ENCODE measurements at regions not wholly inside any gene's neighbourhood (a gene's known extent, or its start where the extent isn't known, plus 50 kb on each side); places are given as distances from the start of the nearest gene placed in this dataset.

GRCh38 chr15:69990566-69991421 lies 106.9 kb downstream of the TLE3 start:
- 0 out of 2 replicates have a peak, but pooled peaks cover 3% of the 10 kb centered on the region for H3K27me3 ChIP-seq (ENCODE audit: control insufficient read depth, insufficient read depth, low read length)
- H3K27ac ChIP-seq (ENCODE audit: low read depth, low read length) = no peak overlapping the region
- H3K9ac ChIP-seq (ENCODE audit: low read length) = no peak overlapping the region
- H3K4me3 ChIP-seq (ENCODE audit: low read depth, low read length) = no peak overlapping the region
- peaks cover 24% of the 10 kb centered on the region for H3K4me1 ChIP-seq (ENCODE audit: control insufficient read depth, insufficient read depth, low read length)
- H3K9me3 ChIP-seq (ENCODE audit: control insufficient read depth, insufficient read depth, low read depth, low read length) = no peaks in the 10 kb centered on the region
- no peaks in the 10 kb centered on the region for H3K36me3 ChIP-seq (ENCODE audit: control insufficient read depth, insufficient read depth, low read length)

GRCh38 chr15:69991551-69991980 lies 106.2 kb downstream of the TLE3 start:
- 0 out of 2 replicates have a peak, but pooled peaks cover 3% of the 10 kb centered on the region for H3K27me3 ChIP-seq (ENCODE audit: control insufficient read depth, insufficient read depth, low read length)
- H3K4me3 ChIP-seq (ENCODE audit: low read depth, low read length) = no peak overlapping the region
- H3K9ac ChIP-seq (ENCODE audit: low read length) = no peak overlapping the region
- H3K27ac ChIP-seq (ENCODE audit: low read depth, low read length) = no peak overlapping the region
- peaks cover 26% of the 10 kb centered on the region for H3K4me1 ChIP-seq (ENCODE audit: control insufficient read depth, insufficient read depth, low read length)
- H3K36me3 ChIP-seq (ENCODE audit: control insufficient read depth, insufficient read depth, low read length) = no peaks in the 10 kb centered on the region
- H3K9me3 ChIP-seq (ENCODE audit: control insufficient read depth, insufficient read depth, low read depth, low read length) = no peaks in the 10 kb centered on the region

GRCh38 chr15:69992348-69992747 lies 105.4 kb downstream of the TLE3 start:
- H3K36me3 ChIP-seq (ENCODE audit: control insufficient read depth, insufficient read depth, low read length) = no peaks in the 10 kb centered on the region
- H3K4me3 ChIP-seq (ENCODE audit: low read depth, low read length) = no peak overlapping the region
- H3K9ac ChIP-seq (ENCODE audit: low read length) = no peak overlapping the region
- no peak overlapping the region for H3K27ac ChIP-seq (ENCODE audit: low read depth, low read length)
- no peaks in the 10 kb centered on the region for H3K9me3 ChIP-seq (ENCODE audit: control insufficient read depth, insufficient read depth, low read depth, low read length)
- H3K4me1 ChIP-seq (ENCODE audit: control insufficient read depth, insufficient read depth, low read length) = peaks cover 26% of the 10 kb centered on the region
- H3K27me3 ChIP-seq (ENCODE audit: control insufficient read depth, insufficient read depth, low read length) = no peaks in the 10 kb centered on the region

- Histone ChIP-seq H3K27me3 (ENCODE audit: control insufficient read depth, insufficient read depth, low read length) (no peaks in the 10 kb centered on the region), H3K4me1 (ENCODE audit: control insufficient read depth, insufficient read depth, low read length) (peaks cover 20% of the 10 kb centered on the region), H3K4me3 (ENCODE audit: low read depth, low read length) (no peak overlapping the region), H3K36me3 (ENCODE audit: control insufficient read depth, insufficient read depth, low read length) (no peaks in the 10 kb centered on the region), H3K9me3 (ENCODE audit: control insufficient read depth, insufficient read depth, low read depth, low read length) (no peaks in the 10 kb centered on the region), H3K27ac (ENCODE audit: low read depth, low read length) (no peak overlapping the region), H3K9ac (ENCODE audit: low read length) (no peak overlapping the region)
Observed at GRCh38 chr15:69994429-69995205, 103.1 kb downstream of the TLE3 start.

- no peak overlapping the region for H3K9ac ChIP-seq (ENCODE audit: low read length)
- peaks cover 10% of the 10 kb centered on the region for H3K4me1 ChIP-seq (ENCODE audit: control insufficient read depth, insufficient read depth, low read length)
- no peak overlapping the region for H3K27ac ChIP-seq (ENCODE audit: low read depth, low read length)
- H3K9me3 ChIP-seq (ENCODE audit: control insufficient read depth, insufficient read depth, low read depth, low read length) = no peaks in the 10 kb centered on the region
- H3K4me3 ChIP-seq (ENCODE audit: low read depth, low read length) = no peak overlapping the region
- no peaks in the 10 kb centered on the region for H3K27me3 ChIP-seq (ENCODE audit: control insufficient read depth, insufficient read depth, low read length)
- H3K36me3 ChIP-seq (ENCODE audit: control insufficient read depth, insufficient read depth, low read length) = no peaks in the 10 kb centered on the region
Observed at GRCh38 chr15:69996321-69997160, 101.2 kb downstream of the TLE3 start.

GRCh38 chr15:69997161-69997485 lies 100.6 kb downstream of the TLE3 start:
- no peak overlapping the region for H3K4me3 ChIP-seq (ENCODE audit: low read depth, low read length)
- H3K36me3 ChIP-seq (ENCODE audit: control insufficient read depth, insufficient read depth, low read length) = no peaks in the 10 kb centered on the region
- no peaks in the 10 kb centered on the region for H3K27me3 ChIP-seq (ENCODE audit: control insufficient read depth, insufficient read depth, low read length)
- H3K9ac ChIP-seq (ENCODE audit: low read length) = no peak overlapping the region
- H3K4me1 ChIP-seq (ENCODE audit: control insufficient read depth, insufficient read depth, low read length) = peaks cover 5% of the 10 kb centered on the region
- H3K9me3 ChIP-seq (ENCODE audit: control insufficient read depth, insufficient read depth, low read depth, low read length) = no peaks in the 10 kb centered on the region
- no peak overlapping the region for H3K27ac ChIP-seq (ENCODE audit: low read depth, low read length)

Measured in HUES6 (cell line).